ENCODE measurements at regions not wholly inside any gene's neighbourhood (a gene's known extent, or its start where the extent isn't known, plus 50 kb on each side); places are given as distances from the start of the nearest gene placed in this dataset.

DNA sequence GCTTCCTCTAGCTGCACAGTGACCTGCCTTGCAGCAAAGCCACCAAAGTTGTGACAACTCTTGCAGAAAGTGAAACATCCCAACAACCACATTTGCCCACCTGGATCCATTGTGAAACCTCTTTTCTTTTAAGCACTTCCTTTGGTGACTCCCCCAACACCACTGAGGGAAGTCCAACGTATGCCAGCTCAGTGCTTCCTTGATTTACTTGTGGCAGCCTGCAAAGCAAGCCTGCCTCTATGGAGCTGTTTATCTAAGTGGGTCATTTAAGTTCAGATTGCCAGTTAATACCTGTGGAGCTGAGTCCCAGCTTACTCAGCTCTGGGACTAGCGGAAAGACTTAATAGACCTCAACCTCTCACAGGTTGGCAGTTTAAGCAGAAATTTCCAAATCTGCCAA, 230.8 kb upstream of the GHITM start:
- H3K27ac Mint-ChIP-seq (ENCODE audit: unreplicated experiment) = no peak overlapping the region
- H3K4me1 Mint-ChIP-seq (ENCODE audit: low read depth) = no peaks in the 10 kb centered on the region
- no peak overlapping the region for H3K4me3 Mint-ChIP-seq (ENCODE audit: unreplicated experiment)
- no peaks in the 10 kb centered on the region for H3K36me3 Mint-ChIP-seq (ENCODE audit: low read depth)
- H3K9me3 Mint-ChIP-seq (ENCODE audit: low read depth) = no peaks in the 10 kb centered on the region
- H3K27me3 Mint-ChIP-seq (ENCODE audit: low read depth) = peaks cover 17% of the 10 kb centered on the region
- TF ChIP-seq, protein P1, sequence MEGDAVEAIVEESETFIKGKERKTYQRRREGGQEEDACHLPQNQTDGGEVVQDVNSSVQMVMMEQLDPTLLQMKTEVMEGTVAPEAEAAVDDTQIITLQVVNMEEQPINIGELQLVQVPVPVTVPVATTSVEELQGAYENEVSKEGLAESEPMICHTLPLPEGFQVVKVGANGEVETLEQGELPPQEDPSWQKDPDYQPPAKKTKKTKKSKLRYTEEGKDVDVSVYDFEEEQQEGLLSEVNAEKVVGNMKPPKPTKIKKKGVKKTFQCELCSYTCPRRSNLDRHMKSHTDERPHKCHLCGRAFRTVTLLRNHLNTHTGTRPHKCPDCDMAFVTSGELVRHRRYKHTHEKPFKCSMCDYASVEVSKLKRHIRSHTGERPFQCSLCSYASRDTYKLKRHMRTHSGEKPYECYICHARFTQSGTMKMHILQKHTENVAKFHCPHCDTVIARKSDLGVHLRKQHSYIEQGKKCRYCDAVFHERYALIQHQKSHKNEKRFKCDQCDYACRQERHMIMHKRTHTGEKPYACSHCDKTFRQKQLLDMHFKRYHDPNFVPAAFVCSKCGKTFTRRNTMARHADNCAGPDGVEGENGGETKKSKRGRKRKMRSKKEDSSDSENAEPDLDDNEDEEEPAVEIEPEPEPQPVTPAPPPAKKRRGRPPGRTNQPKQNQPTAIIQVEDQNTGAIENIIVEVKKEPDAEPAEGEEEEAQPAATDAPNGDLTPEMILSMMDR (IDR thresholded peaks at IDR 0.05) = no peak
- no peak for DNase-seq (ENCODE audit: low spot score)

DNA sequence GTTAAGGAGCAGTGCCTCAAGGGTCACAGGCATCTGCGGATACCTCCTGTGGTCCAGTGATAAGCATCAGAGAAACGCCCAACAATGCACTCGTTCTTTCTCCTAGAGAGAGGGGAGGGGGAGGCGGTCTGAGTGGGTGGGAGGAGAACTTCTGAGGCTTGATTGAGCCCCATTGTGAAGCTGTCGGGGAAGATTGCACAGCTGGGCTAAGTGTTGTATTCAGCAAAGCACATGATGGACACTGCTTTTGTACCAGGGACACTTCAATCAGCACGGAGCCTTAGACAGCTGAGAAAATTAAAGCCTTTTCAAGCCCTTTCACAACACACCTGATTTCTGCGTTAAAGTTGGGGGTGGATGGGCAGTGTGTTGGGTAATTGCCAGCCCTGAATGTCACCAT, 230.3 kb upstream of the GHITM start:
- Mint-ChIP-seq H3K4me1 (ENCODE audit: low read depth) (no peaks in the 10 kb centered on the region), H3K9me3 (ENCODE audit: low read depth) (no peaks in the 10 kb centered on the region), H3K36me3 (ENCODE audit: low read depth) (no peaks in the 10 kb centered on the region), H3K4me3 (ENCODE audit: unreplicated experiment) (no peak overlapping the region), H3K27ac (ENCODE audit: unreplicated experiment) (no peak overlapping the region), H3K27me3 (ENCODE audit: low read depth) (peaks cover 17% of the 10 kb centered on the region)
- TF ChIP-seq, protein P1 (IDR thresholded peaks at IDR 0.05) = no peak
- no peak for DNase-seq (ENCODE audit: low spot score)

GRCh38 chr10:83915801-83916200, 223.5 kb upstream of the GHITM start:
- Mint-ChIP-seq H3K9me3 (ENCODE audit: low read depth) (no peaks in the 10 kb centered on the region), H3K4me3 (ENCODE audit: unreplicated experiment) (no peak overlapping the region), H3K27me3 (ENCODE audit: low read depth) (no peaks in the 10 kb centered on the region), H3K27ac (ENCODE audit: unreplicated experiment) (no peak overlapping the region), H3K36me3 (ENCODE audit: low read depth) (no peaks in the 10 kb centered on the region), H3K4me1 (ENCODE audit: low read depth) (peaks cover 7% of the 10 kb centered on the region)
- TF ChIP-seq, protein P1 (IDR thresholded peaks at IDR 0.05) = no peak
- no peak for DNase-seq (ENCODE audit: low spot score)

DNA sequence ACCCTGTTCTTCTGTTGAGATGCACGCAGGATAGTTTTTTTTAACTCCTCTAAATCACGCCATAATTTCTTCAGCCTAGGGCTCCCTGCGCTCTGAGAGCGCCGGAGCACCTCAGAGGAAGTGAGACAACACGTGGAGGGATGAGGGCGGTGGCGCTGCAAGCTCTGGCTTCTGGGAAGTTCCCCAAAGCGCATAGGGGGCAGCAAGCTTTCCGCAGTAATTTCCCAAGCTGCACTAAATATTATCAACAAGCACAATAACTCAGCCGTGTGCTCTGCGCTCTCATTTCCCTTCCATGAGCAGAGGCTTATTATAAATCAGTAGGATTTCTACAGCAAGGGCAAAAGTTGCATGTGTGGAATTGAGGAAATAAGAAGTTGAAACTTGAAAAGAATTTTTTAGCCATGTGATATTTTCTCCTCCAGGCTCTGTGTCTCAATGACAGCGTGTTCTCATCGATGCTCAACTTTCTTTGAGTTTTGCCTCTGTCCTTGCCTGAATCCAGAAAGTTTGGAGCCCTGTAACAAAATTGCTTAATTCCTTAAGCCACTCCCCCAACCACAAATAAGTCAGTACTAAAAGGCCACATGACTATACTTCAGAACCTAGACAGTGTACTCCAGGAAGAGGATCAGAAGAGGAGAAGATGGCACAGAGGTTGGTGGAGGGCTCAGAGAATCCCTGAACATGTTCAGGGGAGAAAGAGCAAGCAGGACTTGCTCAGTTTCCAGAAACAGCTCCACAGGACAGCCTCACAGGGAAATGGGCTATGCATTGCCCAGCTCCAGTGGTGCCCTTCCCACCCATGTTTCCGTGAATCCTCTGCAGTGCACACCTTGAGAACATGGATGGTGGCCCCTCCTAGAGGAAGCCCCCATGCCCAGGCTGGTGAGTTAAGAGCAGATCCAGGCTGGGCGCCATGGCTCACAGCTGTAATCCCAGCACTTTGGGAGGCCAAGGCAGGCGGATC, 221.5 kb upstream of the GHITM start:
- DNase-seq (ENCODE audit: low spot score) = no peak
- H3K9me3 Mint-ChIP-seq (ENCODE audit: low read depth) = no peaks in the 10 kb centered on the region
- peaks cover 7% of the 10 kb centered on the region for H3K4me1 Mint-ChIP-seq (ENCODE audit: low read depth)
- H3K27ac Mint-ChIP-seq (ENCODE audit: unreplicated experiment) = no peak overlapping the region
- H3K4me3 Mint-ChIP-seq (ENCODE audit: unreplicated experiment) = no peak overlapping the region
- no peaks in the 10 kb centered on the region for H3K36me3 Mint-ChIP-seq (ENCODE audit: low read depth)
- TF ChIP-seq, protein P1 (IDR thresholded peaks at IDR 0.05) = peak; percentile 30
- no peaks in the 10 kb centered on the region for H3K27me3 Mint-ChIP-seq (ENCODE audit: low read depth)

DNA sequence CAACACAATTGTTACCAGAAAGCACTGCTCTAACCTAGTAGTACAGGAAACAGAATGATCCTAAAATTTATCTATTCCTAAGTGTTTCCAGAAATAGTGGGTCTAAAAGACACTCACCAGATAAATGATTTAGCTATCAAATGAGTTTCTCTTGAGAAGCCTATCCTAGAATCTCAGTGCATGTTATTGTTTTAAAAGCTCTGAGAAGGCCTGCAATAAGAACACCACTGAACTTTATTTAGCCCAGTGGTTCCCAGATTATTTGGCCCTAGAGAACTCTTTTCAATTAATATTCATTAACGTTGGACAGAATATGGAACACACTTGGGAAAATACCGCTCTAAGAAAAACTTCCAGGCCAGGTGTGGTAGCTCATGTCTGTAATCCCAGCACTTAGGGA, 220.1 kb upstream of the GHITM start:
- TF ChIP-seq, protein P1 (IDR thresholded peaks at IDR 0.05) = no peak
- no peaks in the 10 kb centered on the region for H3K36me3 Mint-ChIP-seq (ENCODE audit: low read depth)
- DNase-seq (ENCODE audit: low spot score) = no peak
- H3K9me3 Mint-ChIP-seq (ENCODE audit: low read depth) = no peaks in the 10 kb centered on the region
- H3K27ac Mint-ChIP-seq (ENCODE audit: unreplicated experiment) = no peak overlapping the region
- H3K4me3 Mint-ChIP-seq (ENCODE audit: unreplicated experiment) = no peak overlapping the region
- peaks cover 7% of the 10 kb centered on the region for H3K4me1 Mint-ChIP-seq (ENCODE audit: low read depth)
- H3K27me3 Mint-ChIP-seq (ENCODE audit: low read depth) = no peaks in the 10 kb centered on the region
